Panc1 (cell line): ENCODE measurements at regions not wholly inside any gene's neighbourhood (a gene's known extent, or its start where the extent isn't known, plus 50 kb on each side); places are given as distances from the start of the nearest gene placed in this dataset.

Experiments used
- CTCF ChIP-seq: fragments of 450-650 bp; IDR thresholded peaks from 2 replicates; pipeline ENCODE4 v1.5.1; 2017; ENCODE audit warnings: mild to moderate bottlenecking
- POLR2AphosphoS5 ChIP-seq: IDR thresholded peaks from 2 replicates; pipeline ENCODE4 v1.6.1; 2012; ENCODE audit warnings: mild to moderate bottlenecking, low read depth, low read length, moderate library complexity
- REST ChIP-seq, 2 experiments: IDR thresholded peaks; 2 replicates each; pipeline ENCODE4 v1.6.1; 2011 to 2012; ENCODE audit warnings: low read depth in 2 of 2, control low read depth in 1 of 2, low read length in 1 of 2, mild to moderate bottlenecking in 1 of 2, moderate library complexity in 1 of 2; ENCODE audit not compliant: insufficient read depth in 1 of 2
- SIN3A ChIP-seq: IDR thresholded peaks from 2 replicates; pipeline ENCODE4 v1.6.1; 2012; ENCODE audit warnings: low read depth, mild to moderate bottlenecking, low read length, moderate library complexity, borderline replicate concordance; ENCODE audit not compliant: insufficient read depth
- TCF7L2 ChIP-seq: IDR thresholded peaks from 2 replicates; pipeline ENCODE4 v1.6.1; 2011; ENCODE audit warnings: mild to moderate bottlenecking, low read depth, low read length, inconsistent platforms

- TF ChIP-seq POLR2AphosphoS5 (no peak), CTCF (no peak), TCF7L2 (no peak), REST (IDR thresholded peaks at IDR 0.05; ENCODE audit: insufficient read depth in 1 of 2, low read depth in 2 of 2, low read length in 1 of 2) (no peak), SIN3A (no peak)
Measured at GRCh38 chr16:5196204-5196603, 98.6 kb upstream of the EEF2KMT start.
